K562 (cell line): ENCODE measurements at regions not wholly inside any gene's neighbourhood (a gene's known extent, or its start where the extent isn't known, plus 50 kb on each side); places are given as distances from the start of the nearest gene placed in this dataset.

Experiments
- ATAC-seq: fragments of 200-7000 bp; cut with Tn5 transposase; 3 replicates; pipeline ENCODE4 v1.9.1; 2020; ENCODE audit warnings: moderate library complexity
- BruUV-seq: library from RNA; stranded (reverse); fragments of 400-500 nt; replicated peaks from 2 replicates; lab custom pipeline; 2021; lab: Mats Ljungman, UMichigan
- CTCF ChIA-PET: fragments of 300-600 bp; formaldehyde crosslinking; extraction: SDS; loops from one replicate; lab custom pipeline; 2021; ENCODE audit warnings: low intra/inter-chr PET ratio; lab: Yijun Ruan, JAX
- POLR2A ChIA-PET: fragments of 300-600, 350-650 bp; sonication (Branson Sonifier 250); formaldehyde crosslinking; extraction: SDS; loops from one replicate; lab custom pipeline; 2021; ENCODE audit warnings: antibody characterized with exemption, inconsistent platforms; lab: Yijun Ruan, JAX
- DNase-seq, 4 experiments: peaks; one replicate each; pipeline versions ENCODE4 v3.0.0 to v3.0.0-alpha.2; 2011 to 2018; ENCODE audit warnings: low spot score in 3 of 4, mixed read lengths in 3 of 4; ENCODE audit errors: extremely low read depth in 1 of 4
- FAIRE-seq: peaks from 2 replicates; lab custom pipeline; 2011; peaks lifted over from hg19 to GRCh38; lab: Jason Lieb, UNC
- H2AFZ ChIP-seq: 2 replicates; pipeline ENCODE4 v1.6.0; 2011; ENCODE audit warnings: low read depth, low read length, control low read depth, inconsistent platforms
- H3K27ac ChIP-seq: fragments of 200-600 bp; 3 replicates; pipeline ENCODE4 v1.8.0; 2011; ENCODE audit warnings: low read depth, mild to moderate bottlenecking, control low read depth, inconsistent platforms, low read length, moderate library complexity, mixed read lengths; ENCODE audit errors: extremely low read depth
- H3K27me3 ChIP-seq, 2 experiments: fragments of 300-600 bp in 1 of 2; 2 replicates in 1 of 2; 3 replicates in 1 of 2; pipeline versions ENCODE4 v1.6.0 to v1.8.0; 2011; ENCODE audit warnings: inconsistent platforms in 2 of 2, low read length in 2 of 2, mild to moderate bottlenecking in 1 of 2, mixed read lengths in 1 of 2, moderate library complexity in 1 of 2; ENCODE audit not compliant: control insufficient read depth in 2 of 2, insufficient read depth in 2 of 2
- H3K36me3 ChIP-seq: fragments of 300-600 bp; 3 replicates; pipeline ENCODE4 v1.8.0; 2011; ENCODE audit warnings: mild to moderate bottlenecking, low read length, inconsistent platforms; ENCODE audit not compliant: control insufficient read depth, insufficient read depth
- H3K4me1 ChIP-seq, 2 experiments: fragments of 200-600 bp in 1 of 2; replicated peaks in 1 of 2; 2 replicates in 1 of 2; 3 replicates in 1 of 2; pipeline versions ENCODE4 v1.5.1 to v1.8.0; 2011; ENCODE audit warnings: inconsistent platforms in 2 of 2, low read length in 2 of 2, mild to moderate bottlenecking in 1 of 2, mixed read lengths in 1 of 2, moderate library complexity in 1 of 2; ENCODE audit not compliant: control insufficient read depth in 2 of 2, insufficient read depth in 2 of 2
- H3K4me2 ChIP-seq: 2 replicates; pipeline ENCODE4 v1.6.1; 2011; ENCODE audit warnings: low read length, control low read depth, inconsistent platforms, mixed read lengths; ENCODE audit not compliant: insufficient read depth
- H3K4me3 ChIP-seq: fragments of 200-600 bp; sonication (generic), shearing (Covaris generic); 2 replicates; pipeline ENCODE4 v1.5.1; 2016; ENCODE audit warnings: control low read depth, inconsistent platforms
- H3K79me2 ChIP-seq: fragments of 200-600 bp; 3 replicates; pipeline ENCODE4 v1.8.0; 2011; ENCODE audit warnings: low read length, inconsistent platforms; ENCODE audit not compliant: control insufficient read depth, insufficient read depth
- H3K9ac ChIP-seq, 2 experiments: 2 replicates each; pipeline versions ENCODE4 v1.6.0 to v1.6.1; 2011; ENCODE audit warnings: low read depth in 2 of 2, low read length in 2 of 2, control low read depth in 1 of 2, inconsistent platforms in 1 of 2, mild to moderate bottlenecking in 1 of 2, mixed read lengths in 1 of 2; ENCODE audit not compliant: insufficient read depth in 1 of 2
- H3K9me1 ChIP-seq: one replicate; pipeline ENCODE4 v1.6.0; 2011; ENCODE audit warnings: inconsistent platforms, mild to moderate bottlenecking, low read length, moderate library complexity; ENCODE audit not compliant: control insufficient read depth, insufficient read depth
- H3K9me3 ChIP-seq: replicated peaks from 2 replicates; pipeline ENCODE4 v1.5.1; 2011; ENCODE audit warnings: low read depth, low read length, inconsistent platforms; ENCODE audit not compliant: control insufficient read depth, insufficient read depth
- H4K20me1 ChIP-seq: replicated peaks from 2 replicates; pipeline ENCODE4 v1.6.1; 2011; ENCODE audit warnings: low read length, inconsistent platforms, mixed read lengths; ENCODE audit not compliant: control insufficient read depth, insufficient read depth
- CBX3 ChIP-seq, 2 experiments: IDR thresholded peaks; 1 replicate in 1 of 2; 2 replicates in 1 of 2; pipeline ENCODE4 v1.6.1; 2012; ENCODE audit warnings: inconsistent platforms in 2 of 2, low read length in 2 of 2, borderline replicate concordance in 1 of 2, control low read depth in 1 of 2
- E2F5 ChIP-seq: sonication (generic); formaldehyde crosslinking; IDR thresholded peaks from 2 replicates; pipeline ENCODE4 v1.8.0; 2022; ENCODE audit warnings: mild to moderate bottlenecking, missing genetic modification reagents
- HMBOX1 ChIP-seq: sonication (generic); IDR thresholded peaks from 2 replicates; pipeline ENCODE4 v1.6.1; 2016
- HSF4 ChIP-seq: fragments of 250-450 bp; sonication (Bioruptor Pico); IDR thresholded peaks from 2 replicates; pipeline ENCODE4 v2.1.2; 2022; ENCODE audit warnings: mild to moderate bottlenecking, moderate library complexity, borderline replicate concordance
- MECOM ChIP-seq: fragments of 250-450 bp; sonication (Bioruptor Pico); IDR thresholded peaks from 2 replicates; pipeline ENCODE4 v1.8.0; 2022; ENCODE audit warnings: inconsistent platforms
- MLX ChIP-seq, 2 experiments: fragments of 450-650 bp in 1 of 2; sonication (generic) in 1 of 2; formaldehyde crosslinking; conservative IDR thresholded peaks; 2 replicates each; pipeline versions ENCODE4 v1.4.0 to v1.8.1; 2020 to 2022; ENCODE audit warnings: mild to moderate bottlenecking in 1 of 2, missing genetic modification reagents in 1 of 2
- MNT ChIP-seq, 2 experiments: fragments of 450-650 bp; conservative IDR thresholded peaks; 2 replicates each; pipeline ENCODE4 v1.6.1; 2017; ENCODE audit warnings: mild to moderate bottlenecking in 2 of 2, moderate library complexity in 2 of 2
- MTA1 ChIP-seq: fragments of 450-650 bp; IDR thresholded peaks from 2 replicates; pipeline ENCODE4 v1.6.1; 2017; ENCODE audit warnings: borderline replicate concordance
- PBX2 ChIP-seq, 2 experiments: IDR thresholded peaks in 1 of 2; conservative IDR thresholded peaks in 1 of 2; 2 replicates each; pipeline ENCODE4 v1.6.1; 2016; ENCODE audit warnings: low read depth in 2 of 2, mild to moderate bottlenecking in 1 of 2, missing compliant biosample characterization in 1 of 2, missing genetic modification characterization in 1 of 2, moderate library complexity in 1 of 2
- PPARD ChIP-seq: fragments of 250-450 bp; sonication (Bioruptor Pico); IDR thresholded peaks from 2 replicates; pipeline ENCODE4 v1.8.0; 2022; ENCODE audit warnings: inconsistent platforms, mild to moderate bottlenecking, moderate library complexity
- SMARCA5 ChIP-seq: fragments of 450-650 bp; IDR thresholded peaks from 2 replicates; pipeline ENCODE4 v1.6.1; 2016
- SRSF3 ChIP-seq: fragments of 200-400 bp; formaldehyde crosslinking; IDR thresholded peaks from 2 replicates; pipeline ENCODE4 v1.6.1; 2016; ENCODE audit warnings: mild to moderate bottlenecking, low read length, moderate library complexity; ENCODE audit not compliant: insufficient read depth
- YY1 ChIP-seq, 3 experiments: IDR thresholded peaks; 2 replicates each; pipeline ENCODE4 v1.6.1; 2011; ENCODE audit warnings: low read length in 2 of 3, mild to moderate bottlenecking in 2 of 3, moderate library complexity in 2 of 3, borderline replicate concordance in 1 of 3, control low read depth in 1 of 3, low read depth in 1 of 3; ENCODE audit not compliant: insufficient read depth in 3 of 3, insufficient replicate concordance in 2 of 3, control insufficient read depth in 1 of 3, insufficient read length in 1 of 3; ENCODE audit errors: extremely low read depth in 1 of 3
- ZBTB17 ChIP-seq: fragments of 450-650 bp; formaldehyde crosslinking; IDR thresholded peaks from 2 replicates; pipeline ENCODE4 v1.4.0; 2020; ENCODE audit warnings: mild to moderate bottlenecking
- ZNF24 ChIP-seq: fragments of 450-650 bp; IDR thresholded peaks from 2 replicates; pipeline ENCODE4 v1.6.1; 2016
- ZNF764 ChIP-seq: fragments of 250-450 bp; sonication (Bioruptor Pico); IDR thresholded peaks from 2 replicates; pipeline ENCODE4 v1.4.0; 2020; ENCODE audit warnings: low read depth, mild to moderate bottlenecking, moderate library complexity
- in situ Hi-C: fragments of 300-500 bp; cut with MboI; formaldehyde crosslinking; loops from 4 replicates; pipeline ENCODE4 v1.15.0; 2018; ENCODE audit warnings: inconsistent platforms, mixed read lengths
- intact Hi-C: fragments of 100-400 bp; cut with micrococcal nuclease; formaldehyde crosslinking; loops from 2 replicates; pipeline ENCODE4 v1.14.2; 2022

- ChIA-PET CTCF (interaction anchor here (0.6 kb wide), 1 partner anchor 796 kb away, joined by 4 read pairs; no protein-coding TSS in a partner anchor), POLR2A (no interaction called here)
- Histone ChIP-seq H3K4me3 (no peak overlapping the region), H3K79me2 (no peaks in the 10 kb centered on the region), H3K4me2 (no peak overlapping the region), H3K9ac (no peak overlapping the region), H3K4me1 (no peaks in the 10 kb centered on the region), H3K36me3 (no peaks in the 10 kb centered on the region), H3K27ac (no peak overlapping the region), H3K9me1 (no peaks in the 10 kb centered on the region), H4K20me1 (no peaks in the 10 kb centered on the region), H3K9me3 (no peaks in the 10 kb centered on the region), H3K27me3 (no peaks in the 10 kb centered on the region), H2AFZ (no peak overlapping the region)
- no peak for DNase-seq
- BruUV-seq = no TSS peak
- ATAC-seq = no peak
- in situ Hi-C loops (no loop called here), intact Hi-C loops (no loop called here)
- FAIRE-seq = no peak
- TF ChIP-seq MECOM (no peak), SRSF3 (no peak), YY1 (IDR thresholded peaks at IDR 0.05; ENCODE audit: borderline replicate concordance in 1 of 3, control insufficient read depth in 1 of 3, extremely low read depth in 1 of 3, insufficient read depth in 3 of 3, insufficient read length in 1 of 3, insufficient replicate concordance in 2 of 3, low read depth in 1 of 3, low read length in 2 of 3) (no peak), PBX2 (CRISPR knock-in tag; IDR thresholded peaks at IDR 0.05; ENCODE audit: low read depth) (no peak), PBX2 (tag; conservative IDR thresholded peaks at IDR 0.05; ENCODE audit: low read depth) (no peak), ZBTB17 (CRISPR knock-in tag) (no peak), MLX (CRISPR knock-in tag; conservative IDR thresholded peaks at IDR 0.05) (no peak), ZNF764 (CRISPR knock-in tag) (no peak), ZNF24 (no peak), SMARCA5 (no peak), E2F5 (no peak), MNT (conservative IDR thresholded peaks at IDR 0.05) (no peak), MTA1 (no peak), HSF4 (CRISPR knock-in tag) (no peak), PPARD (CRISPR knock-in tag) (no peak), HMBOX1 (no peak), CBX3 (IDR thresholded peaks at IDR 0.05; ENCODE audit: borderline replicate concordance in 1 of 2, low read length in 2 of 2) (no peak)
These were observed 155.9 kb upstream of the NUDT4 start for GRCh38 chr12:93221841-93222240.
